IPS DF 4.7 (cell line): ENCODE measurements at regions not wholly inside any gene's neighbourhood (a gene's known extent, or its start where the extent isn't known, plus 50 kb on each side); places are given as distances from the start of the nearest gene placed in this dataset.

Experiments
- DNase-seq: peaks from one replicate; pipeline ENCODE4 v3.0.0-alpha.2; 2013; ENCODE audit warnings: low spot score; ENCODE audit errors: extremely low read depth

- no peak for DNase-seq
Observed at GRCh38 chr2:78564666-78565065, 460.8 kb upstream of the REG3G start.

- no peak for DNase-seq
Observed at GRCh38 chr2:78568782-78569373, 456.6 kb upstream of the REG3G start.

GRCh38 chr2:78576409-78576808 lies 449.1 kb upstream of the REG3G start:
- DNase-seq = no peak

- DNase-seq = no peak
Observed at GRCh38 chr2:78585871-78586270, 439.6 kb upstream of the REG3G start.

GRCh38 chr2:78586316-78586715 lies 439.2 kb upstream of the REG3G start:
- no peak for DNase-seq

DNA sequence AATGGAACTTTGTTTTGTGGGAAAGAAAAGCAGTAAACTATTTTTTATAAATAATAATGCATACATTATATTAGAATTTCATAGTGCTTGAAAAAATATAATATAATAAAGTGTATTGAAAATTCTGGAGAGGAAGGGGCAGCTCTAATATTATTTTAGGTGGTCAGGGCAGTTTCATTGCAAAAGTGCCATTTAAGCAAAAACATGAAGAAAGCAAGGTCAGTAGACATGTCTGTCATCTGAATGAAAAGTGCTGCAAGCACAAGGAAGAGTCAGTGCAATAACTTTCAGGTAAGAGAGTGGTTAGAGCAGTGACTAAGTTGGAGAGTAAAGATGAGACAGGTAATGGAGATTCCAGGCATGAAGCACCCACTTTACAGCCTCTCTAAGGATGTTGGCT lies 435.6 kb upstream of the REG3G start:
- no peak for DNase-seq

- no peak for DNase-seq
Observed at GRCh38 chr2:78592491-78592890, 433.0 kb upstream of the REG3G start.

DNA sequence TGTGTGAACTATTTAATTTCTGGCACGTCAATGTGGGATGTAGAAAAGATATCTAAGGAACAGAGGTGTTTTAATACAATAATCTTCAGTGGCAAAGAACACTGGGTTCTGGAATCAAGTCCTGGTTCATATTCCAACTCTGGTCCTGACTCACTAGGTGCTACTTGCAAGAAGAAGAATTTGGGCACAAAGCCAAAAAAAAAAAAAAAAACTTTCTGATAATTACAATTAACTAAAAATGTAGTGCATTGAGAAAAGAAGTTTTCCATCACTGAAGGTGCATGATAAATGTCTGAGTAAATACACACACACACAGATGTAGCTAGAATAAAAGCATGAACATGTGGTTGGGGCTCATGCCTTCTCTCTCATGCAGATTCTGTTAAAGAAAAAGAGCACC lies 424.4 kb upstream of the REG3G start:
- no peak for DNase-seq

DNA sequence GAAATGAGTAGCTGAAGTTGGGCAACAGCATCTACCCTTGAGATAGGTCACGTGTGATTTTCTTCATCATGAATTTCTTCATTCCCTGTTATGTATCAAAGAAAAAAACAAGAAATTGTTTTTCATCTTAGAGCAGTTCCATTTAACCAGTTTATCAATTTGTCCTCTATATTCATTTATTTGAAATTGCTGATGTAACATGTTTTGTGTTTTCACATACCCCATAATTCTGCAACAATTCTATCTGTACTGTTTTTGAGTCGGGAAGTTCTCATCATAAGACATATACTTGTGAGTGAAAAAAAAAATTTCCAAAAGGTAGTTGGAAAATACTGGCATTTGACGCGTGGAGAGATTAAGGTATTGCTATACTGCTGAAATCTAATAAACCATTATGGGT lies 422.6 kb upstream of the REG3G start:
- DNase-seq = no peak

DNA sequence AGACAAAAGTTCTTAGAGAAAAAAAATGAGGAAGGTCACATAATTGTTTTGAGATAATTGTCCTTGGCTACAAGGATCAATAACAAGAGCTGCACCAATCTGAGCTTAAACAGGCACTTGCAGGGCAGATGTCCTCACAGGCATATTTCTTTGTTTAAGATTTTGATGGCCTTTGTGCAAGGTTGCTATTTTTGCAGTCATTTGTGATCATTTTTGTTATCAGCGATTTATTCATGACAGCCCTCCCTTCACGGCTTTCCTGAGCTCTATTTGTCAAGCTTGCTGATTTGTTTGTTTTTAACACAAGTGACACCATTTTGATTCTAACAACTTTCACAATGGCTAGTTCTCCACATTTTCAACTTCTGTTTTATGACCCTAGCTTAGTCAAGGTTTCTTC lies 418.6 kb upstream of the REG3G start:
- no peak for DNase-seq

- DNase-seq = no peak
Observed at GRCh38 chr2:78614726-78615125, 410.8 kb upstream of the REG3G start.

GRCh38 chr2:78615956-78616355 lies 409.5 kb upstream of the REG3G start:
- DNase-seq = no peak

DNA sequence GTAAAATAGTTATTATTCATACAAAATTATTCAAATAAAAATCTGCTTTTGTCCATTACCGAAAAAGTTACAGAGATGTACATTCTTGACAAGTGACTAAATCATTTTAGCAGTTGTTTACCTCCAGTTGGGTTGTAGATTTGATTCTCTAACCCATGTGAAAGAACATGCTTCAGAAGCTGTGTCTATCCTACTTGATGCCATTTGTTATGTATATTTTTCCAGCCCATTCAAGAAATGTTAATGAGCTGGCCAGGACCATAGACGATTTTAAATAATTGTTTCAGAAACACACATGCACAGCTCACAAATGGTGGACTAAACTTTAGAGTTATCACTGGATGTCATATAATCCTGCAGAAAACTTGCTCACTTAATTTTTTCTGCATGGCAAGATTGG lies 391.1 kb upstream of the REG3G start:
- no peak for DNase-seq

GRCh38 chr2:78644854-78645253 lies 380.6 kb upstream of the REG3G start:
- no peak for DNase-seq

DNA sequence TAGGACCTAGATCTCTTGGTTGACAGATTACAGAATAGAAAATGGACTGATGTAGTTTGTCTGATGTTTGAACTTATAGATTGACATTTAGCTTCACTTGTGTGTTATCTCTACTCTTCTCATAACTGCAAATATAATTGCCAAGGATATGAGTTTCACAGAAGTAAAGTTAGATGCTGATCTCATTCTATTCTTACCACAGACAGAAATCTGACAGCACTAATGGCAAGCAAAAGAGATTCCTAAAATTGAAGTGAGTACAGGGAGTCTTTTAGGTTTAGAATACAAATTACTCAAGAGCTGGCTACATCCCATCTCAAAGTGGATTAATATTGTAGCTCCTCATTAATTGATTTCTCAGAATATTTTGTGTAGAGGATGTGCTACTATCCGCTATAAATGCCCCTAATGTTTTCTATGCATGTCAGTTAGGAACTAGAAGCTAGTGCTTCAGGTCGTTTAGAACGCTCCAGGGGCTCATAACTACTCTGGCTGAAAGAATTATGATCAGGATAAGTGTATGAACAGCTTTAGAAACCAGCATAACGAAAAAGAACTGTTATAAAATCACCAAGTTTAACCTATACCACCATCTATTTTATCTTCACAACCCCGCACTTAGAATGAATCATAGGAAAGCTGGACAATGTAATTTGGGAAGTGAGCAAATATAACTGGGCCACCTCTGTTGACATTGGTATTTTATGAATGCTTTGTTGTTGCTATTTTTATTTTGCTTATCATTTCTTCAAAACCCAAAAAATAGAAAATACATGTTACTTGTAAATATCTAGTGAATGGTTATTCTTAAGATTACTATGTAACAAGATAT lies 378.8 kb upstream of the REG3G start:
- no peak for DNase-seq

- DNase-seq = no peak
Observed at GRCh38 chr2:78648558-78648957, 376.9 kb upstream of the REG3G start.

- DNase-seq = no peak
Observed at GRCh38 chr2:78654941-78655340, 370.6 kb upstream of the REG3G start.

DNA sequence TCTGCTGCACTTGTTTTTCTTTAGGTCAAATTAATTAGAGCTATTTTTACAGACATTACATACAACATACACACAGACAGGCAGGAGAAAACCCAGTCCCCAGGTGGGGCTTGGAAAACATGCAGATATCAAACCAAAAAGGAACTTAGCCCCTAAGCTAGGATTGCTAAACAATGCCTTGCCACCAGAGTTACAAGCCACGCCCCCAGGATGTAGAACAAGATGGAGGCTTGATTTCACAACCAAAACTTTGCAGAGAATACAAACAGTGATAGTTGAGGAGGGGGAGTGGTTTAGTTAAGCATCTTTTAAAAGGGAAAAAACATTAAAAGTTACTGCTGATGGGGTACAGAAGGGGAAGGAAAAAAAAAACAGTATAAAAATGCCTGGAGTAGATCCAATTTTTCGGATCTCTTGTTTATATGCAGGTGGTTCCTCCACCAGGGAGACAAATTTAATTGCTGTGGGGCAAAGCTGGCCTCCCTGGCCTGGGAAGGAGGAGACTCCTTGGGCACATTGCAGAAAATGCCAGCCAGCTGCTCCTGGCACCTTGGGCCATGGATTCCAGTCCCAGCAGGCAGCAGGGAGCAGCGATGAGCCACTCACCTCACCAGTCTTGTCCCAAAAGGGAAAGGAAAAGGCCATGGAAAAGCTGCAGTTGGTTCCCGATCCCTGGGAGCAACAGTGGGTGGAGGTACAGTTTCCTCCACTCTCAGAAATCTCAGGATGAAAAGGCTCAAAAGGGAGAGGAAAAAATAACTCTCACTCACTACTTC lies 348.4 kb upstream of the REG3G start:
- no peak for DNase-seq

GRCh38 chr2:78677774-78678173 lies 347.7 kb upstream of the REG3G start:
- no peak for DNase-seq

DNA sequence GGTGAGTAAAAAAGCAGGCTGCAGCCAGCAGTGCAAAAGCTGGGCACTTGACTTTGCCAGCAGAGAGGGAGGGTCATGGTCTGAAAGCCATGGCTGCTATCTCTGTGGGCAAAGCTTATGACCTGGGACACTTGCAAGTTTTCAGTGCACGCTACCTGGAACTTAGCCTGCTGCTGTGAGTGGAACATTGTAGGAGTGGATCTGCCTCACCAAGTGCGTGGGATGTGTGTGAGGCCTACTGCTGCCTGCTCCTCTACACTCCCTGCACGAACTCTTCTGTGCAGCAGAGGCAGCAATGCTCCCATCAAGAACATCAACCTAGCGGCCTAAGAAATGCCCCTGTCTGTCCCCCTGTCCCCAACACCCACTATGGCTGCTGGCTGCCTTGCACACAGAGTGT lies 344.1 kb upstream of the REG3G start:
- no peak for DNase-seq

- DNase-seq = no peak
Observed at GRCh38 chr2:78682781-78683180, 342.7 kb upstream of the REG3G start.

DNA sequence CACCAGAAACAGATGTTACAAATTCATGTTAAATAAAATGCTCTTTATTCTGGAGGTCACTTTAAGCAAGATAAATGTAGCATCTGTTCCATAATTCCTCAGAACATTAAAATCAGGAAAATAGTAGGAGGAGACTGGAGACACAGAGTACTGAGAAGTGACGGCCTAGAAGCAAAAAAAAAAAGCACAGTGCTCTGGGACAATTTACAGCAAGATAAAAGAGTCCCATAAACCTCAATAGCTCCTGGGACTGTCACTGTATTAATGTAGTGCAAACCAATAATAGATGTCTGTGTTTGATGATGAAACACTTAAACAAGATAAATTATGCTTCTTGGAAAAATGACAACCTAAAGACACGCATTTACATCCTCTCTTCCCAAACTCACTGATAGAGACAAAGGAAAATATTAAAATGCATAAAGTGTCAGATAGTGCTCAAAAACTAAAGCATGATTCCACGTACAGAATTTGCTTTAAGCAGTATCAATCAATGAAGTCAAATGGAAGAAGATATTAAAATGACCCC lies 338.8 kb upstream of the REG3G start:
- DNase-seq = no peak
